Activated CD4-positive, alpha-beta T cell treated with anti-CD3 and anti-CD28 coated beads for 36 hours (primary cell): ENCODE measurements at regions not wholly inside any gene's neighbourhood (a gene's known extent, or its start where the extent isn't known, plus 50 kb on each side); places are given as distances from the start of the nearest gene placed in this dataset.

ENCODE experiments used
- ATAC-seq: fragments of 200-7000 bp; cut with Tn5 transposase; one replicate; pipeline ENCODE4 v1.10.0; 2021; ENCODE audit warnings: mild to moderate bottlenecking, moderate library complexity
- CTCF ChIA-PET: fragments of 350-600 bp; sonication (Branson Sonifier 250); formaldehyde crosslinking; loops from one replicate; lab custom pipeline; 2021; ENCODE audit warnings: antibody characterized with exemption; lab: Charles Lee
- POLR2A ChIA-PET: fragments of 350-600 bp; sonication (Branson Sonifier 250); formaldehyde crosslinking; loops from one replicate; lab custom pipeline; 2021; ENCODE audit warnings: antibody characterized with exemption, inconsistent platforms; lab: Charles Lee
- DNase-seq: peaks from one replicate; pipeline ENCODE4 v3.0.0-alpha.2; 2020
- H3K27ac Mint-ChIP-seq: one replicate; pipeline ENCODE4 v1.8.0; 2021; ENCODE audit warnings: mixed read lengths
- H3K27me3 Mint-ChIP-seq: one replicate; pipeline ENCODE4 v1.8.0; 2021; ENCODE audit warnings: mixed read lengths
- H3K36me3 Mint-ChIP-seq: one replicate; pipeline ENCODE4 v1.8.0; 2021; ENCODE audit warnings: low read depth, mixed read lengths
- H3K4me1 Mint-ChIP-seq: one replicate; pipeline ENCODE4 v1.8.0; 2021; ENCODE audit warnings: mixed read lengths
- H3K4me3 Mint-ChIP-seq: one replicate; pipeline ENCODE4 v1.8.0; 2021; ENCODE audit warnings: mild to moderate bottlenecking, moderate library complexity, mixed read lengths
- H3K9me3 Mint-ChIP-seq: one replicate; pipeline ENCODE4 v1.8.0; 2021; ENCODE audit warnings: low read depth, mixed read lengths
- intact Hi-C, 2 experiments: fragments of 100-400 bp; cut with DNase I in 1 of 2; cut with micrococcal nuclease in 1 of 2; formaldehyde crosslinking; loops; one replicate each; pipeline versions ENCODE4 v1.14.2 to v1.15.1; 2022 to 2024; cut with DNase I, micrococcal nuclease

DNA sequence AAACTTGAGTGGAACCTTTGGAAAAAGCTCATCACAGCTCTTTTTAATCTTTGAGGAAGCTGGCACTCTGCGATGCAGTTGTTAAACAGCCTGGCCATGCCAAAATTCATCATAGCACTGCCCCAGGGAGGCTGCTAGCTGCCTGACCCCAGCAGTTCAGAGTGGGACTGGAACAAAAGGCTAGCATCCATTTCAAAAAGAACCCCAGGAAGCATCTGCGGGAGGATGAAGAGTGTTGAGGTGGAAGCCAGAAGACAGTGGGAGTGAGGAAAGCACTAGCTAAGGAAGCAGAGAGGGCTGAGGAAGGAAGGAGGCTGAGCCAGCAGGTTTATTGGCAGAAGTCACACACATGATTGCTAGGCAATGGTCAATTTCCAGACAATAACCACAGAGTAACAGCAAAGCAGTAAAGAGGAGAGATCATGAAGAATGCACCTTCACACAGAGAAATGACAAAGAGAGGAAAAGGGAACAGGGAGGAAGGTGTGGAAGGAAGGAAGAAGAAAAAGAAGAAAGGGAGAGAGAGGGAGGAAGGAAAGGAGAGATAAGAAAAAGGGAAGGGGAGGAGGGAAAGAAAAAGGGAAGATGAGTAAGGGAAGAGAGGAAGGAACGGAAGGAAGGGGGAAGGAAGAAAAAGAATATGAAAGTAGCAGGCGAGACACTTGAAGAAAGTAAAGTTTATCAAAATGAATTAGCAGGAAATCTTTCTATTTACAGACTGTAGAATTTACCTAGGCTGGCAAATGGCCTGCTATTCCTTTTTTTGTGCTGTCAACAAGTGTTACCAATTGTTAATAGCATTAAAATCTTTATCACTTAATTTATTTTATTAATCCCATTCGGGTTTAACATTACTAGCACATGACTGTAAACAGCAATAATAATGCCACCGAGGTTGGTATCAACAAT, 270.0 kb upstream of the PSMD7 start:
- ChIA-PET POLR2A (no interaction called here), CTCF (interaction anchor here (0.9 kb wide), 1 partner anchor 8 kb away, joined by 5 read pairs; no protein-coding TSS in a partner anchor)
- H3K4me3 Mint-ChIP-seq = no peak overlapping the region
- peaks cover 4% of the 10 kb centered on the region for H3K27me3 Mint-ChIP-seq
- intact Hi-C loops = no loop called here
- no peaks in the 10 kb centered on the region for H3K36me3 Mint-ChIP-seq
- no peaks in the 10 kb centered on the region for H3K9me3 Mint-ChIP-seq
- ATAC-seq = no peak
- H3K4me1 Mint-ChIP-seq = no peaks in the 10 kb centered on the region
- H3K27ac Mint-ChIP-seq = no peak overlapping the region
- DNase-seq = no peak

- DNase-seq = no peak
- no peaks in the 10 kb centered on the region for H3K9me3 Mint-ChIP-seq
- H3K4me3 Mint-ChIP-seq = no peak overlapping the region
- no peaks in the 10 kb centered on the region for H3K36me3 Mint-ChIP-seq
- peaks cover 4% of the 10 kb centered on the region for H3K27me3 Mint-ChIP-seq
- POLR2A ChIA-PET = no interaction called here
- H3K27ac Mint-ChIP-seq = no peak overlapping the region
- intact Hi-C loops = no loop called here
- no peak for ATAC-seq
- no peaks in the 10 kb centered on the region for H3K4me1 Mint-ChIP-seq
- CTCF ChIA-PET = no interaction called here
Observed at GRCh38 chr16:74024953-74025352, 271.7 kb upstream of the PSMD7 start.

DNA sequence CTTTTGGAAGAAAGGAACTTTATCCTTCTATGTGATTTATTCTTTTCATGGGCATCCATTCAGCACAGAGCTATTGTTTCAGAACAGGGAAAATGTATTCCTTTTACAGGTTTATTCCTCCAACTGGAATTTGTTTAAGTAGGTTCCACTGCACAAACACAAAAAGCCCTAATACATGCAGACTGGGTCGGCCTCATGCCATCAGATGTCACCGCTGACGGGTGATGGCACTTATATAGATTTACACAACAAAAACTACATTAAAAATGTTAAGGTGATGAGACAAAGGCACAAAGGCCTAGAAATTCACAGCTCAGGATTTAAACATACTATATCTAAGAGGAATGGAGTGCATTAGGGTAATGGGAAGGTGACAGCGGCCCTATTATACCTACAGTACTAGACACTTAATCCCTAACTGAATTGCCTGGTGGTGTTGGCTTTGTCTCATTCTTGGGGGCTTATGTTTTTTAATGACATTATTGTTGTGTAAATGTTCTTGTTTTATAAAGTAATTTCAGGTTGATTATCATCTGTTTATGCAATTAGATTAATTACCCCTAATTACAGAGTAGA, 276.4 kb upstream of the PSMD7 start:
- Mint-ChIP-seq H3K4me1 (no peaks in the 10 kb centered on the region), H3K27me3 (no peaks in the 10 kb centered on the region)
- CTCF ChIA-PET = no interaction called here

GRCh38 chr16:74019612-74020011, 277.0 kb upstream of the PSMD7 start:
- POLR2A ChIA-PET = no interaction called here
- ATAC-seq (no peak), DNase-seq (no peak)
- H3K9me3 Mint-ChIP-seq = no peaks in the 10 kb centered on the region
- no peak overlapping the region for H3K4me3 Mint-ChIP-seq
- H3K36me3 Mint-ChIP-seq = no peaks in the 10 kb centered on the region
- no peaks in the 10 kb centered on the region for H3K27me3 Mint-ChIP-seq
- no peak overlapping the region for H3K27ac Mint-ChIP-seq
- CTCF ChIA-PET = no interaction called here
- no peaks in the 10 kb centered on the region for H3K4me1 Mint-ChIP-seq
- intact Hi-C loops = no loop called here

More for the DNA sequence above, 276.4 kb upstream of the PSMD7 start:
- Mint-ChIP-seq H3K4me3 (no peak overlapping the region), H3K27ac (no peak overlapping the region), H3K36me3 (no peaks in the 10 kb centered on the region), H3K9me3 (no peaks in the 10 kb centered on the region)
- DNase-seq = no peak
- POLR2A ChIA-PET = no interaction called here
- ATAC-seq = no peak
- intact Hi-C loops = no loop called here

- CTCF ChIA-PET = no interaction called here
Observed at GRCh38 chr16:74015953-74016352, 280.7 kb upstream of the PSMD7 start.

GRCh38 chr16:73998707-73999106, 297.9 kb upstream of the PSMD7 start:
- intact Hi-C loops = no loop called here
- Mint-ChIP-seq H3K27ac (no peak overlapping the region), H3K36me3 (no peaks in the 10 kb centered on the region), H3K4me3 (no peak overlapping the region), H3K4me1 (no peaks in the 10 kb centered on the region), H3K27me3 (no peaks in the 10 kb centered on the region), H3K9me3 (no peaks in the 10 kb centered on the region)
- ATAC-seq (no peak), DNase-seq (no peak)
- ChIA-PET CTCF (no interaction called here), POLR2A (no interaction called here)

More at GRCh38 chr16:74015953-74016352, 280.7 kb upstream of the PSMD7 start:
- no peak overlapping the region for H3K4me3 Mint-ChIP-seq
- no peaks in the 10 kb centered on the region for H3K36me3 Mint-ChIP-seq
- H3K27me3 Mint-ChIP-seq = no peaks in the 10 kb centered on the region
- no peaks in the 10 kb centered on the region for H3K9me3 Mint-ChIP-seq
- ATAC-seq (no peak), DNase-seq (no peak)
- no peak overlapping the region for H3K27ac Mint-ChIP-seq
- POLR2A ChIA-PET = no interaction called here
- intact Hi-C loops = no loop called here
- H3K4me1 Mint-ChIP-seq = no peaks in the 10 kb centered on the region

DNA sequence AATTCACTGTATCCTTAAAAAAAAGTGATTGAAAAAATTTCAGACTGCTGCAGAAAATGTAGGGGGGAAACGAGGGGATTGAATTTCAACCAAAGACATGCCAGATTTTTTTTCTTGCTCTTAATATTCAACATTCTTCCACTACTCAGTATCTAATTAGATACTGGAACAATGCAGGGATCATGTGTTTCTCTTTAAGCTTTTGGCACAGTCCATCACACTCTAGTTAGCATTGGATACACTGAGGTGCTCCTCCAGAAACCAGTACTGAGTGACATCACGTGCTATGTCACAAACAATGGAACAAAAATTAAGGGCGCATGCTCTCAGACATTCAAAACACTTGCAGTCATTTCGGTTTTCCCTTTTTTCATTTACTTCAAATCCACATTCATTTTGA, 298.6 kb upstream of the PSMD7 start:
- Mint-ChIP-seq H3K9me3 (no peaks in the 10 kb centered on the region), H3K27ac (no peak overlapping the region), H3K36me3 (no peaks in the 10 kb centered on the region), H3K4me1 (no peaks in the 10 kb centered on the region), H3K27me3 (no peaks in the 10 kb centered on the region), H3K4me3 (no peak overlapping the region)
- DNase-seq = no peak
- no peak for ATAC-seq
- intact Hi-C loops = no loop called here
- ChIA-PET CTCF (no interaction called here), POLR2A (no interaction called here)

GRCh38 chr16:73997340-73997711, 299.3 kb upstream of the PSMD7 start:
- H3K9me3 Mint-ChIP-seq = no peaks in the 10 kb centered on the region
- no peak for ATAC-seq
- H3K4me3 Mint-ChIP-seq = no peak overlapping the region
- ChIA-PET POLR2A (no interaction called here), CTCF (no interaction called here)
- H3K36me3 Mint-ChIP-seq = no peaks in the 10 kb centered on the region
- H3K27ac Mint-ChIP-seq = no peak overlapping the region
- no peaks in the 10 kb centered on the region for H3K4me1 Mint-ChIP-seq
- no peaks in the 10 kb centered on the region for H3K27me3 Mint-ChIP-seq
- intact Hi-C loops = no loop called here
- DNase-seq = no peak

DNA sequence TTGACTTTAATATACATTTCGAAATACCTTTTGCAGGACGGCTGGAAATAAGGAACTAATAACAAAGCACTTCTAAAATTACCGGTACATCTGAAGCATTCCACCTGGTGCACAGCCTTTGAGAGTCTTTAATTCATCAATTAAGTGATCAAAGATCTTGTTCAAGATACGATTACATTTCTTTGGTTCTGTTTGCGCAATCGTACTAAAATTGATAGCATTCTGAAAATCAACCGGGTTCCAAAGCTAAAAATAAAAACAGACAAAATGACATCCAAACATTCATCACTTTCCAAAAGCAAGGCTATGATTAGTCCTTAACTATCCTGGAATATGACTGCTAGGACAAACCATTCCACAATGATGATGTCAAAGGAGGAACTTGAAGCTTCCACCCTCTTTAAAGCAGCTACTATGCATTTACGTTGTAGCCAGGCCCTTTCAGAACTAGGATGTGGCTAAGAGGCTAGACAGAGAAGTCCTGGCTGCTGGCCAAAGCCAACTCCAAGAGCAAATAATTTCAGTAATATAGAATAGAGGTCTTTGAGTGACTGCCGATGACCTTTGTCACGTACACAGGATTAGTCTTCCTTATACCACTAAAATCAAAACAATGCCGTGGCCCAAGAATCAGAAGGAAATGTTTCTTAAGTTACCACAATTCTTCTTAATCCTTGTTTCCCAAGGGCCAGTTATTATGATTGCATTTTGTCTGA, 299.8 kb upstream of the PSMD7 start:
- Mint-ChIP-seq H3K9me3 (no peaks in the 10 kb centered on the region), H3K4me1 (no peaks in the 10 kb centered on the region), H3K27ac (no peak overlapping the region), H3K4me3 (no peak overlapping the region), H3K27me3 (no peaks in the 10 kb centered on the region), H3K36me3 (no peaks in the 10 kb centered on the region)
- DNase-seq (no peak), ATAC-seq (no peak)
- ChIA-PET POLR2A (no interaction called here), CTCF (no interaction called here)
- intact Hi-C loops = no loop called here

- Mint-ChIP-seq H3K27ac (no peak overlapping the region), H3K36me3 (no peaks in the 10 kb centered on the region), H3K9me3 (no peaks in the 10 kb centered on the region), H3K4me3 (no peak overlapping the region), H3K27me3 (no peaks in the 10 kb centered on the region), H3K4me1 (no peaks in the 10 kb centered on the region)
- ChIA-PET POLR2A (no interaction called here), CTCF (interaction anchor here (0.5 to 0.6 kb wide), 3 partner anchors 21 to 1536 kb away, joined by 3 read pairs; no protein-coding TSS in a partner anchor)
- intact Hi-C loops = no loop called here
- DNase-seq (no peak), ATAC-seq (no peak)
Observed at GRCh38 chr16:73993878-73994277, 302.7 kb upstream of the PSMD7 start.

DNA sequence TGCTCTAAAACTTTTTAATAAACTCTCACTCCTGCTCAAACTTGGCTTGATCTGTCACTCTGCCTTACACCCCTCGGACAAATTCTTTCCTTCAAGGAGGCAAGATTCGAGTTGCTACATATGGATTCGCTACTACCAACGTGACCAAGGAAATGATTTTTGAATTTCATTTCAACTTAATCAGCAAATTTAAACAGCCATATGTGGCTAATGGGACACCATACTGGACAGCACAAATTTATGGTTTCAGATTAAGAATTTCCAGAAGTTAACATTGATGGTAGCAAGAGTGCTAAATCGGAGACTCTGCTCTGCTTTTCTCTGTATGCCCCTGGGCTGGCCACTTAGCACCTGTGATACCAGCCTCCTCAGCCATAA, 318.2 kb upstream of the PSMD7 start:
- DNase-seq = no peak
- H3K36me3 Mint-ChIP-seq = no peaks in the 10 kb centered on the region
- peaks cover 3% of the 10 kb centered on the region for H3K27me3 Mint-ChIP-seq
- ChIA-PET POLR2A (no interaction called here), CTCF (no interaction called here)
- H3K4me3 Mint-ChIP-seq = no peak overlapping the region
- no peak overlapping the region for H3K27ac Mint-ChIP-seq
- no peak for ATAC-seq
- H3K9me3 Mint-ChIP-seq = peaks cover 10% of the 10 kb centered on the region
- no peaks in the 10 kb centered on the region for H3K4me1 Mint-ChIP-seq
- intact Hi-C loops = no loop called here

DNA sequence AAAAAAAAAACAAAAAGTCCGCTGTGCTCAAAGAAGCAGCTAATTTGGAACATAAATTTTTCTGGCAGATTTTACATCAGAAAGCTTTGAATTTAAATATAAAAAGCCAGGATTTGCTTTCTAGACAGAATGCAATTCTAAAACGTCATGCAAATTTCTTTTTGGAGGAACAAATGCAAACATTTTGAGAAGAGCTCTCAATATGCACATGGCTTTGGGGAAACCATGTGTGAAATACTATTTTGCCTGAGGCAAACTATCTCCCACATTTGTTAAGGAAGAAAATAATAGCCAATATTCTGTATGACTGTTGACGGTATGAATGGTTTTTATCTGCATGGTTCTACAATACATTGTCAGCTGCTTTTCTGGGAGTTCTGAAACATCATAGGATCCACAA, 320.0 kb upstream of the PSMD7 start:
- H3K27ac Mint-ChIP-seq = no peak overlapping the region
- peaks cover 3% of the 10 kb centered on the region for H3K27me3 Mint-ChIP-seq
- no peaks in the 10 kb centered on the region for H3K4me1 Mint-ChIP-seq
- intact Hi-C loops = no loop called here
- H3K9me3 Mint-ChIP-seq = peaks cover 1% of the 10 kb centered on the region
- DNase-seq (no peak), ATAC-seq (no peak)
- no peak overlapping the region for H3K4me3 Mint-ChIP-seq
- no peaks in the 10 kb centered on the region for H3K36me3 Mint-ChIP-seq
- CTCF ChIA-PET = no interaction called here
- POLR2A ChIA-PET = interaction anchor here (0.6 kb wide), 1 partner anchor 1738 kb away, joined by 3 read pairs; no protein-coding TSS in a partner anchor
